ENCODE measurements at regions not wholly inside any gene's neighbourhood (a gene's known extent, or its start where the extent isn't known, plus 50 kb on each side); places are given as distances from the start of the nearest gene placed in this dataset.

GRCh38 chr5:155929112-155929511 lies 397.9 kb upstream of the SGCD start:
- Histone ChIP-seq H3K27me3 (ENCODE audit: control insufficient read depth in 5 of 5, insufficient read depth in 4 of 5, low read length in 5 of 5) (no peaks in the 10 kb centered on the region), H3K9me3 (ENCODE audit: control insufficient read depth in 5 of 5, low read length in 5 of 5) (peaks cover 0 to 3% (median 0%) of the 10 kb centered on the region in 5 donors), H3K36me3 (ENCODE audit: control insufficient read depth in 5 of 5, insufficient read depth in 5 of 5, low read length in 5 of 5) (no peaks in the 10 kb centered on the region), H3K27ac (ENCODE audit: low read depth, low read length) (no peak overlapping the region), H3K9ac (ENCODE audit: low read length in 5 of 5) (no peak overlapping the region), H3K4me1 (ENCODE audit: control insufficient read depth in 5 of 5, insufficient read depth in 5 of 5, low read length in 5 of 5) (no peaks in the 10 kb centered on the region), H3K4me3 (ENCODE audit: low read depth in 1 of 5, low read length in 5 of 5) (no peak overlapping the region)

DNA sequence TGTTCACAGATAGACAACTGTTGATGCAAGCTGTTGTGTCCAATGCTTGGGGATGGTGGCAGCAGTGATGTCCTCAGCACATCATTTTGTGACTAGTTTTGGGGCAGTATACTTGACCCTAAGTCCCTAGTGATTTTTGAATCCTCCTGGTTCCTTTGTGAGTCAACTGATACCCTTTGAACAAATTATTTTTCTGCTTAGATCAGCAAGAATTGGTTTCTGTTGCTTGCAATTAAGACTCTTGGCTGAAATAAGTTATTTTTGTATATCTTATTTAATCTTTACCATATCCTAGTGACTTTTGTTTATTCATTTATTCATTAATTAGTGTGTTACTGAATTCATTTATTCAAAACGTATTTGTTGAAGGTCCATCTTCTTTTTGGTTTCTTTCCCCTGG lies 392.0 kb upstream of the SGCD start:
- Histone ChIP-seq H3K9me3 (ENCODE audit: control insufficient read depth in 5 of 5, low read length in 5 of 5) (no peaks in the 10 kb centered on the region), H3K27ac (ENCODE audit: low read depth, low read length) (no peak overlapping the region), H3K4me1 (ENCODE audit: control insufficient read depth in 5 of 5, insufficient read depth in 5 of 5, low read length in 5 of 5) (no peaks in the 10 kb centered on the region), H3K36me3 (ENCODE audit: control insufficient read depth in 5 of 5, insufficient read depth in 5 of 5, low read length in 5 of 5) (no peaks in the 10 kb centered on the region), H3K4me3 (ENCODE audit: low read depth in 1 of 5, low read length in 5 of 5) (no peak overlapping the region), H3K9ac (ENCODE audit: low read length in 5 of 5) (no peak overlapping the region), H3K27me3 (ENCODE audit: control insufficient read depth in 5 of 5, insufficient read depth in 4 of 5, low read length in 5 of 5) (peaks cover 0 to 5% (median 0%) of the 10 kb centered on the region in 5 donors)

GRCh38 chr5:155935723-155936122 lies 391.2 kb upstream of the SGCD start:
- no peak overlapping the region for H3K9ac ChIP-seq (ENCODE audit: low read length in 5 of 5)
- no peak overlapping the region for H3K27ac ChIP-seq (ENCODE audit: low read depth, low read length)
- no peaks in the 10 kb centered on the region for H3K9me3 ChIP-seq (ENCODE audit: control insufficient read depth in 5 of 5, low read length in 5 of 5)
- H3K4me3 ChIP-seq (ENCODE audit: low read depth in 1 of 5, low read length in 5 of 5), result no peak overlapping the region
- no peaks in the 10 kb centered on the region for H3K36me3 ChIP-seq (ENCODE audit: control insufficient read depth in 5 of 5, insufficient read depth in 5 of 5, low read length in 5 of 5)
- H3K4me1 ChIP-seq (ENCODE audit: control insufficient read depth in 5 of 5, insufficient read depth in 5 of 5, low read length in 5 of 5), result no peaks in the 10 kb centered on the region
- peaks cover 0 to 5% (median 0%) of the 10 kb centered on the region in 5 donors for H3K27me3 ChIP-seq (ENCODE audit: control insufficient read depth in 5 of 5, insufficient read depth in 4 of 5, low read length in 5 of 5)

GRCh38 chr5:155936520-155937406 lies 390.2 kb upstream of the SGCD start:
- no peaks in the 10 kb centered on the region for H3K9me3 ChIP-seq (ENCODE audit: control insufficient read depth in 5 of 5, low read length in 5 of 5)
- no peak overlapping the region for H3K9ac ChIP-seq (ENCODE audit: low read length in 5 of 5)
- H3K27ac ChIP-seq (ENCODE audit: low read depth, low read length), result no peak overlapping the region
- H3K27me3 ChIP-seq (ENCODE audit: control insufficient read depth in 5 of 5, insufficient read depth in 4 of 5, low read length in 5 of 5), result peaks cover 0 to 5% (median 0%) of the 10 kb centered on the region in 5 donors
- H3K4me1 ChIP-seq (ENCODE audit: control insufficient read depth in 5 of 5, insufficient read depth in 5 of 5, low read length in 5 of 5), result no peaks in the 10 kb centered on the region
- no peak overlapping the region for H3K4me3 ChIP-seq (ENCODE audit: low read depth in 1 of 5, low read length in 5 of 5)
- no peaks in the 10 kb centered on the region for H3K36me3 ChIP-seq (ENCODE audit: control insufficient read depth in 5 of 5, insufficient read depth in 5 of 5, low read length in 5 of 5)

DNA sequence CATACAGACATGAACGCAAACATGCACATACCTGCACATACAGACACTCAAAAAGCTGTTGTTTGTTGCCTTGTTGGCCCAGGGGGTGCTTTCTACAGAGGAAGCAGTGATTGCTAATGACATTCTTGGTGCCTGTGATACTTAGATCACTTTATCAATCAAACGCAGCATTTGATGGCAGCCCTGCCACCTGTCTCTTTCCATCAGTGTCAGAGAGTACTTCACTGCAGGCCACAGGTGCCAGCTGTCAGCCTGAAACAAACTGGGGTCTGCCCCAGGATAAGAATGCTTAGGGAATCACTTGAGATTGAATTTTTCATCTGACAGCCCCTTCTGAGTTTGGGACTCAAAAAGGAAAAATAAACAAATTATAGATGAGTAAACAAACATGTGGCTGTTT lies 388.9 kb upstream of the SGCD start:
- H3K4me1 ChIP-seq (ENCODE audit: control insufficient read depth in 5 of 5, insufficient read depth in 5 of 5, low read length in 5 of 5), result no peaks in the 10 kb centered on the region
- H3K27me3 ChIP-seq (ENCODE audit: control insufficient read depth in 5 of 5, insufficient read depth in 4 of 5, low read length in 5 of 5), result peaks cover 0 to 5% (median 0%) of the 10 kb centered on the region in 5 donors
- H3K4me3 ChIP-seq (ENCODE audit: low read depth in 1 of 5, low read length in 5 of 5), result no peak overlapping the region
- H3K9me3 ChIP-seq (ENCODE audit: control insufficient read depth in 5 of 5, low read length in 5 of 5), result no peaks in the 10 kb centered on the region
- no peak overlapping the region for H3K9ac ChIP-seq (ENCODE audit: low read length in 5 of 5)
- H3K27ac ChIP-seq (ENCODE audit: low read depth, low read length), result no peak overlapping the region
- no peaks in the 10 kb centered on the region for H3K36me3 ChIP-seq (ENCODE audit: control insufficient read depth in 5 of 5, insufficient read depth in 5 of 5, low read length in 5 of 5)

- no peak overlapping the region for H3K4me3 ChIP-seq (ENCODE audit: low read depth in 1 of 5, low read length in 5 of 5)
- H3K9me3 ChIP-seq (ENCODE audit: control insufficient read depth in 5 of 5, low read length in 5 of 5), result no peaks in the 10 kb centered on the region
- no peaks in the 10 kb centered on the region for H3K4me1 ChIP-seq (ENCODE audit: control insufficient read depth in 5 of 5, insufficient read depth in 5 of 5, low read length in 5 of 5)
- no peaks in the 10 kb centered on the region for H3K36me3 ChIP-seq (ENCODE audit: control insufficient read depth in 5 of 5, insufficient read depth in 5 of 5, low read length in 5 of 5)
- H3K27ac ChIP-seq (ENCODE audit: low read depth, low read length), result no peak overlapping the region
- no peak overlapping the region for H3K9ac ChIP-seq (ENCODE audit: low read length in 5 of 5)
- no peaks in the 10 kb centered on the region for H3K27me3 ChIP-seq (ENCODE audit: control insufficient read depth in 5 of 5, insufficient read depth in 4 of 5, low read length in 5 of 5)
Measured at GRCh38 chr5:155941340-155941739, 385.6 kb upstream of the SGCD start.

GRCh38 chr5:155943516-155944407 lies 383.2 kb upstream of the SGCD start:
- Histone ChIP-seq H3K27me3 (ENCODE audit: control insufficient read depth in 5 of 5, insufficient read depth in 4 of 5, low read length in 5 of 5) (no peaks in the 10 kb centered on the region), H3K9ac (ENCODE audit: low read length in 5 of 5) (no peak overlapping the region), H3K36me3 (ENCODE audit: control insufficient read depth in 5 of 5, insufficient read depth in 5 of 5, low read length in 5 of 5) (no peaks in the 10 kb centered on the region), H3K27ac (ENCODE audit: low read depth, low read length) (no peak overlapping the region), H3K9me3 (ENCODE audit: control insufficient read depth in 5 of 5, low read length in 5 of 5) (no peaks in the 10 kb centered on the region), H3K4me1 (ENCODE audit: control insufficient read depth in 5 of 5, insufficient read depth in 5 of 5, low read length in 5 of 5) (no peaks in the 10 kb centered on the region), H3K4me3 (ENCODE audit: low read depth in 1 of 5, low read length in 5 of 5) (no peak overlapping the region)

DNA sequence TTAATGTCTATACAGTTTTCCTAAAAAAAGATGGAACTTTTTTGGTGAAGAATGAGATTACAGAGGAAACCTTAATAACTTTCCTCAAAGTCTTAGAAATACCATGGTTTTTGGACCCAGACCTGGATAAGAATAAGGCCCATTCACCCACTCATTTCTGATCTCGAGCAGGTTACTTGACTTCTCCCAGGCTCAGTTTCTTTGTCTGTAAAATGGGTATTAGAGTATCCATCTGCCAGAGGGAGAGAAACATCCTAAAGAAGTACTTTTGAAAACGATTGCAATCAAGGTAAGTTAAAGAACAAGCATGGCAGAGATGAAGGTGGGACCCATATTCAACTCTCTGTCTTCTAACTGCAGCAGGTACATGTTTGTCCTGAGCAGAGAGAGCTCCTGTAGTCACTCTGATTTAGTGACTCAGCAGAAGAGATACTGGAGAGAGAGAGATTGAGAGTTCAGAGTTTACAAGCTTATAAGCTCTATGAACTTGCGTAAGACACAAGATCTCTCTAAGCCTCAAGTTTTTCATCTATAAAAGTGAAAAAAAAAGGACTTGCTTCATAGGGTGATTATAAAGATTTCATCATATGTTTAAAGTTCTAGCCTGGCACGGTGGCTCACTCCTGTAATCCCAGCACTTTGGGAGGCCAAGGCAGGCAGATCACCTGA lies 379.4 kb upstream of the SGCD start:
- Histone ChIP-seq H3K27me3 (ENCODE audit: control insufficient read depth in 5 of 5, insufficient read depth in 4 of 5, low read length in 5 of 5) (no peaks in the 10 kb centered on the region), H3K9ac (ENCODE audit: low read length in 5 of 5) (no peak overlapping the region), H3K4me3 (ENCODE audit: low read depth in 1 of 5, low read length in 5 of 5) (no peak overlapping the region), H3K4me1 (ENCODE audit: control insufficient read depth in 5 of 5, insufficient read depth in 5 of 5, low read length in 5 of 5) (no peaks in the 10 kb centered on the region), H3K27ac (ENCODE audit: low read depth, low read length) (no peak overlapping the region), H3K9me3 (ENCODE audit: control insufficient read depth in 5 of 5, low read length in 5 of 5) (no peaks in the 10 kb centered on the region), H3K36me3 (ENCODE audit: control insufficient read depth in 5 of 5, insufficient read depth in 5 of 5, low read length in 5 of 5) (no peaks in the 10 kb centered on the region)

GRCh38 chr5:155948576-155948975 lies 378.4 kb upstream of the SGCD start:
- Histone ChIP-seq H3K4me3 (ENCODE audit: low read depth in 1 of 5, low read length in 5 of 5) (no peak overlapping the region), H3K36me3 (ENCODE audit: control insufficient read depth in 5 of 5, insufficient read depth in 5 of 5, low read length in 5 of 5) (no peaks in the 10 kb centered on the region), H3K9ac (ENCODE audit: low read length in 5 of 5) (no peak overlapping the region), H3K4me1 (ENCODE audit: control insufficient read depth in 5 of 5, insufficient read depth in 5 of 5, low read length in 5 of 5) (no peaks in the 10 kb centered on the region), H3K9me3 (ENCODE audit: control insufficient read depth in 5 of 5, low read length in 5 of 5) (no peaks in the 10 kb centered on the region), H3K27me3 (ENCODE audit: control insufficient read depth in 5 of 5, insufficient read depth in 4 of 5, low read length in 5 of 5) (no peaks in the 10 kb centered on the region), H3K27ac (ENCODE audit: low read depth, low read length) (no peak overlapping the region)

Data from subcutaneous abdominal adipose tissue (tissue), 5 donors.